H1 (cell line): ENCODE measurements at regions not wholly inside any gene's neighbourhood (a gene's known extent, or its start where the extent isn't known, plus 50 kb on each side); places are given as distances from the start of the nearest gene placed in this dataset.

ENCODE experiments used
- CTCF ChIA-PET: fragments of 300-600 bp; sonication (Branson Sonifier 250); formaldehyde crosslinking; loops from one replicate; lab custom pipeline; 2021; ENCODE audit not compliant: partially characterized antibody; lab: Charles Lee
- POLR2A ChIA-PET: fragments of 300-600 bp; sonication (Branson Sonifier 250); formaldehyde crosslinking; loops from one replicate; lab custom pipeline; 2021; ENCODE audit warnings: inconsistent platforms; ENCODE audit not compliant: partially characterized antibody; lab: Charles Lee
- DNase-seq, 2 experiments: peaks; one replicate each; pipeline versions ENCODE4 v3.0.0 to v3.0.0-alpha.2; 2010 to 2022; ENCODE audit warnings: low spot score in 2 of 2, low read depth in 1 of 2, mixed read lengths in 1 of 2
- FAIRE-seq: peaks from 2 replicates; lab custom pipeline; 2011; peaks lifted over from hg19 to GRCh38; lab: Jason Lieb, UNC
- H2AFZ ChIP-seq: 2 replicates; pipeline ENCODE4 v1.8.1; 2012; ENCODE audit warnings: low read length, inconsistent platforms
- H2AK5ac ChIP-seq: 2 replicates; pipeline ENCODE4 v1.6.1; 2013; ENCODE audit warnings: low read depth, low read length
- H2BK120ac ChIP-seq: replicated peaks from 2 replicates; pipeline ENCODE3; 2013; ENCODE audit warnings: low read depth, low read length, inconsistent platforms
- H2BK12ac ChIP-seq: 2 replicates; pipeline ENCODE4 v1.6.1; 2013; ENCODE audit warnings: low read depth, low read length
- H2BK15ac ChIP-seq: 2 replicates; pipeline ENCODE4 v1.6.1; 2013; ENCODE audit warnings: low read length
- H2BK20ac ChIP-seq: 2 replicates; pipeline ENCODE4 v1.6.1; 2013; ENCODE audit warnings: low read length
- H2BK5ac ChIP-seq: 2 replicates; pipeline ENCODE4 v1.6.1; 2013; ENCODE audit warnings: low read depth, low read length
- H3K14ac ChIP-seq: 2 replicates; pipeline ENCODE4 v1.6.1; 2013; ENCODE audit warnings: inconsistent platforms; ENCODE audit not compliant: insufficient read length
- H3K18ac ChIP-seq: 2 replicates; pipeline ENCODE4 v1.6.1; 2013; ENCODE audit warnings: low read length; ENCODE audit errors: extremely low read depth
- H3K23ac ChIP-seq: 2 replicates; pipeline ENCODE4 v1.6.1; 2013; ENCODE audit warnings: inconsistent platforms; ENCODE audit not compliant: insufficient read length
- H3K23me2 ChIP-seq: 2 replicates; pipeline ENCODE4 v1.6.1; 2013; ENCODE audit warnings: low read depth, low read length
- H3K27ac ChIP-seq: 2 replicates; pipeline ENCODE4 v1.6.1; 2011; ENCODE audit warnings: low read depth, low read length, inconsistent platforms
- H3K27me3 ChIP-seq, 4 experiments: replicated peaks in 1 of 4; 1 replicate in 1 of 4; 2 replicates in 3 of 4; pipeline versions ENCODE4 v1.6.1 to v1.8.1; 2011 to 2013; ENCODE audit warnings: low read length in 3 of 4, mild to moderate bottlenecking in 3 of 4, inconsistent platforms in 2 of 4, mixed read lengths in 2 of 4, moderate library complexity in 1 of 4; ENCODE audit not compliant: control insufficient read depth in 3 of 4, insufficient read depth in 3 of 4; ENCODE audit errors: extremely low read depth in 1 of 4
- H3K36me3 ChIP-seq, 4 experiments: 2 replicates each; pipeline versions ENCODE4 v1.6.1 to v1.8.1; 2011 to 2013; ENCODE audit warnings: mild to moderate bottlenecking in 4 of 4, low read length in 3 of 4, moderate library complexity in 2 of 4, control low read depth in 1 of 4, inconsistent platforms in 1 of 4; ENCODE audit not compliant: insufficient read depth in 4 of 4, control insufficient read depth in 2 of 4
- H3K4ac ChIP-seq: replicated peaks from 2 replicates; pipeline ENCODE3; 2013; ENCODE audit warnings: low read length, low read depth, mixed read lengths, inconsistent platforms; ENCODE audit not compliant: insufficient read length
- H3K4me1 ChIP-seq, 4 experiments: replicated peaks in 1 of 4; 1 replicate in 1 of 4; 2 replicates in 3 of 4; pipeline versions ENCODE4 v1.6.1 to v1.8.1; 2011 to 2013; ENCODE audit warnings: low read length in 3 of 4, inconsistent platforms in 2 of 4, mixed read lengths in 1 of 4; ENCODE audit not compliant: insufficient read depth in 4 of 4, control insufficient read depth in 3 of 4
- H3K4me2 ChIP-seq, 2 experiments: 2 replicates each; pipeline versions ENCODE4 v1.6.1 to v1.8.1; 2011 to 2013; ENCODE audit warnings: low read depth in 2 of 2, low read length in 2 of 2, control low read depth in 1 of 2, inconsistent platforms in 1 of 2, mild to moderate bottlenecking in 1 of 2; ENCODE audit not compliant: insufficient read depth in 1 of 2
- H3K4me3 ChIP-seq, 4 experiments: fragments of 200-600, 300-600 bp in 1 of 4; sonication (generic), shearing (Covaris generic), sonication (Bioruptor Twin) in 1 of 4; 2 replicates each; pipeline versions ENCODE4 v1.5.1 to v1.8.1; 2011 to 2016; ENCODE audit warnings: low read length in 4 of 4, low read depth in 3 of 4, control low read depth in 2 of 4, inconsistent platforms in 2 of 4, mild to moderate bottlenecking in 2 of 4, mixed read lengths in 1 of 4, moderate library complexity in 1 of 4; ENCODE audit not compliant: insufficient read depth in 2 of 4; ENCODE audit errors: extremely low read depth in 1 of 4
- H3K56ac ChIP-seq: replicated peaks from 2 replicates; pipeline ENCODE3; 2013; ENCODE audit warnings: low read depth, mild to moderate bottlenecking, mixed read lengths, low read length, inconsistent platforms; ENCODE audit not compliant: insufficient read length
- H3K79me1 ChIP-seq: 2 replicates; pipeline ENCODE4 v1.6.1; 2013; ENCODE audit warnings: low read depth, low read length, control low read depth
- H3K79me2 ChIP-seq, 2 experiments: 2 replicates each; pipeline versions ENCODE4 v1.6.1 to v1.8.1; 2012 to 2013; ENCODE audit warnings: low read length in 2 of 2, mild to moderate bottlenecking in 2 of 2, inconsistent platforms in 1 of 2; ENCODE audit not compliant: insufficient read depth in 2 of 2, control insufficient read depth in 1 of 2
- H3K9ac ChIP-seq, 4 experiments: replicated peaks in 1 of 4; 1 replicate in 1 of 4; 2 replicates in 3 of 4; pipeline versions ENCODE4 v1.6.1 to v1.8.1; 2011 to 2013; ENCODE audit warnings: low read depth in 3 of 4, low read length in 3 of 4, control low read depth in 2 of 4, mild to moderate bottlenecking in 2 of 4, moderate library complexity in 2 of 4, inconsistent platforms in 1 of 4; ENCODE audit errors: extremely low read depth in 1 of 4
- H3K9me3 ChIP-seq, 2 experiments: 2 replicates each; pipeline versions ENCODE4 v1.6.1 to v1.8.1; 2012 to 2013; ENCODE audit warnings: mild to moderate bottlenecking in 2 of 2, moderate library complexity in 2 of 2, control low read depth in 1 of 2, inconsistent platforms in 1 of 2, low read depth in 1 of 2, low read length in 1 of 2, mixed read lengths in 1 of 2; ENCODE audit not compliant: insufficient read depth in 2 of 2
- H4K20me1 ChIP-seq, 2 experiments: replicated peaks in 1 of 2; 2 replicates each; pipeline versions ENCODE3 to v1.8.1; 2011 to 2013; ENCODE audit warnings: inconsistent platforms in 2 of 2, low read length in 2 of 2, mild to moderate bottlenecking in 1 of 2; ENCODE audit not compliant: insufficient read depth in 2 of 2, control insufficient read depth in 1 of 2
- H4K5ac ChIP-seq: 2 replicates; pipeline ENCODE4 v1.6.1; 2013; ENCODE audit warnings: low read length, low read depth, mixed read lengths, inconsistent platforms; ENCODE audit not compliant: insufficient read length
- H4K8ac ChIP-seq: 2 replicates; pipeline ENCODE4 v1.8.0; 2013; ENCODE audit warnings: mild to moderate bottlenecking, moderate library complexity, low read length, inconsistent platforms; ENCODE audit not compliant: insufficient read depth; ENCODE audit errors: extremely low read depth
- H4K91ac ChIP-seq: replicated peaks from 2 replicates; pipeline ENCODE3; 2013; ENCODE audit warnings: low read length, mixed read lengths, inconsistent platforms; ENCODE audit not compliant: insufficient read length
- BCL11A ChIP-seq, 2 experiments: IDR thresholded peaks; one replicate each; pipeline ENCODE4 v1.6.1; 2011; ENCODE audit warnings: low read depth in 2 of 2, low read length in 2 of 2, mild to moderate bottlenecking in 2 of 2
- BRCA1 ChIP-seq: IDR thresholded peaks from 2 replicates; pipeline ENCODE4 v1.6.1; 2012; ENCODE audit warnings: low read depth, low read length, improper control_type of control experiment
- CHD1 ChIP-seq: IDR thresholded peaks from 2 replicates; pipeline ENCODE4 v1.6.1; 2012; ENCODE audit warnings: low read depth, low read length, improper control_type of control experiment
- EGR1 ChIP-seq: IDR thresholded peaks from 2 replicates; pipeline ENCODE4 v1.6.1; 2011; ENCODE audit warnings: low read depth, low read length, borderline replicate concordance
- HDAC2 ChIP-seq, 2 experiments: fragments of 300-600 bp in 1 of 2; sonication (generic) in 1 of 2; IDR thresholded peaks; 2 replicates each; pipeline ENCODE4 v1.6.1; 2011 to 2012; ENCODE audit warnings: low read depth in 2 of 2, low read length in 2 of 2, mild to moderate bottlenecking in 2 of 2, moderate library complexity in 2 of 2, borderline replicate concordance in 1 of 2, inconsistent platforms in 1 of 2
- JUND ChIP-seq: IDR thresholded peaks from 2 replicates; pipeline ENCODE4 v1.6.1; 2011; ENCODE audit warnings: mild to moderate bottlenecking, improper control_type of control experiment, low read length
- KDM1A ChIP-seq: fragments of 200-600, 300-600 bp; sonication (generic); IDR thresholded peaks from 2 replicates; pipeline ENCODE4 v1.7.1; 2016; ENCODE audit warnings: mild to moderate bottlenecking, low read length, borderline replicate concordance
- NANOG ChIP-seq: IDR thresholded peaks from 2 replicates; pipeline ENCODE4 v1.6.1; 2011; ENCODE audit warnings: low read length, low read depth, mild to moderate bottlenecking, inconsistent platforms; ENCODE audit not compliant: insufficient read depth, poor library complexity, severe bottlenecking
- RFX5 ChIP-seq: IDR thresholded peaks from 2 replicates; pipeline ENCODE4 v1.6.1; 2011; ENCODE audit warnings: low read depth, low read length, improper control_type of control experiment, borderline replicate concordance
- SIN3A ChIP-seq, 2 experiments: IDR thresholded peaks in 1 of 2; conservative IDR thresholded peaks in 1 of 2; 2 replicates each; pipeline ENCODE4 v1.6.1; 2011 to 2012; ENCODE audit warnings: low read length in 2 of 2, improper control_type of control experiment in 1 of 2, low read depth in 1 of 2, mild to moderate bottlenecking in 1 of 2
- SIX5 ChIP-seq: IDR thresholded peaks from 2 replicates; pipeline ENCODE4 v1.6.1; 2011; ENCODE audit warnings: mild to moderate bottlenecking, low read depth, low read length
- SP1 ChIP-seq: IDR thresholded peaks from 2 replicates; pipeline ENCODE4 v1.6.1; 2011; ENCODE audit warnings: low read depth, low read length
- SRF ChIP-seq: IDR thresholded peaks from 2 replicates; pipeline ENCODE4 v1.6.1; 2011; ENCODE audit warnings: mild to moderate bottlenecking, low read depth, low read length, moderate library complexity
- TBP ChIP-seq: IDR thresholded peaks from 2 replicates; pipeline ENCODE4 v1.6.1; 2011; ENCODE audit warnings: low read depth, low read length, improper control_type of control experiment
- YY1 ChIP-seq: IDR thresholded peaks from 2 replicates; pipeline ENCODE4 v1.6.1; 2011; ENCODE audit warnings: low read depth, mild to moderate bottlenecking, low read length
- TF ChIP-seq, protein P1 (sequence below): IDR thresholded peaks from 2 replicates; pipeline ENCODE4 v1.6.1; 2011; ENCODE audit warnings: low read depth, mild to moderate bottlenecking, low read length; ENCODE audit not compliant: insufficient read depth

DNA sequence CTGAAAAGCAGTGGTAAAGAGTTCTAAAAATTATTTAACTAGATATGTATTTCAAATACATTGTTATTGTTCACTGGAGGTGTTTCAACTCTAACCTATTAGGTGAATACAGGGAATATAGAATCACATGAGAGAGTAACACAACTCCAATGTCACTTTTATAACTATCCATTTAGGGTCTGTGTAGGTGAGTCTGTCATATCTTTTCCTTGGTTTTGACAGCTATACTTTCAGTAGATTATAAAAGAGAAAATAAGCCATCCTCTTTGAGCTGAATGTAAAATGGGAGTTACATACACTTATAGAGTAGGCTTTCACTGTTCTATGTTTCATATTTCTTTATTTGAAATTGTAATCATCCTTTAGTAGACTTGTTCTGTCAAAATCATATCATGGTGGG is 2321.0 kb downstream of the PCDH9 start:
- Histone ChIP-seq H2AK5ac (no peak overlapping the region), H3K9me3 (no peaks in the 10 kb centered on the region; a peak in 1 of 4 replicates), H3K14ac (no peak overlapping the region), H4K8ac (no peak overlapping the region), H4K91ac (no peak overlapping the region), H3K18ac (no peak overlapping the region), H2AFZ (no peak overlapping the region), H4K5ac (no peak overlapping the region), H3K9ac (no peak overlapping the region), H3K23me2 (no peaks in the 10 kb centered on the region), H3K27ac (no peak overlapping the region), H2BK20ac (no peak overlapping the region), H3K79me2 (no peaks in the 10 kb centered on the region), H3K79me1 (no peaks in the 10 kb centered on the region; the same call in 1 of the 2 replicates), H3K56ac (no peak overlapping the region), H3K4me1 (no peaks in the 10 kb centered on the region), H3K27me3 (no peaks in the 10 kb centered on the region), H4K20me1 (no peaks in the 10 kb centered on the region), H3K23ac (no peak overlapping the region), H2BK12ac (no peak overlapping the region), H3K36me3 (no peaks in the 10 kb centered on the region), H2BK15ac (no peak overlapping the region), H2BK120ac (no peak overlapping the region), H3K4me3 (no peak overlapping the region), H3K4me2 (no peak overlapping the region), H2BK5ac (no peak overlapping the region), H3K4ac (no peak overlapping the region)
- no peak for FAIRE-seq
- ChIA-PET CTCF (no interaction called here), POLR2A (no interaction called here)
- DNase-seq: no peak
- TF ChIP-seq KDM1A (no peak), BRCA1 (no peak), SRF (no peak), NANOG (no peak), RFX5 (no peak), SP1 (no peak), SIN3A (conservative IDR thresholded peaks at IDR 0.05 in 1 of 2, IDR thresholded peaks at IDR 0.05 in 1 of 2; ENCODE audit: low read depth in 1 of 2, low read length in 2 of 2) (no peak), HDAC2 (IDR thresholded peaks at IDR 0.05; ENCODE audit: borderline replicate concordance in 1 of 2, low read depth in 2 of 2, low read length in 2 of 2) (no peak), JUND (no peak), CHD1 (no peak), SIX5 (no peak), EGR1 (no peak), BCL11A (IDR thresholded peaks at IDR 0.05; ENCODE audit: low read depth in 2 of 2, low read length in 2 of 2) (no peak), TBP (no peak), YY1 (no peak)
- TF ChIP-seq, protein P1, sequence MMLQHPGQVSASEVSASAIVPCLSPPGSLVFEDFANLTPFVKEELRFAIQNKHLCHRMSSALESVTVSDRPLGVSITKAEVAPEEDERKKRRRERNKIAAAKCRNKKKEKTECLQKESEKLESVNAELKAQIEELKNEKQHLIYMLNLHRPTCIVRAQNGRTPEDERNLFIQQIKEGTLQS: no peak
